ENCODE measurements at regions not wholly inside any gene's neighbourhood (a gene's known extent, or its start where the extent isn't known, plus 50 kb on each side); places are given as distances from the start of the nearest gene placed in this dataset.
A peak's percentile ranks its signal among the peaks of the same experiment; 100 is the strongest.

DNA sequence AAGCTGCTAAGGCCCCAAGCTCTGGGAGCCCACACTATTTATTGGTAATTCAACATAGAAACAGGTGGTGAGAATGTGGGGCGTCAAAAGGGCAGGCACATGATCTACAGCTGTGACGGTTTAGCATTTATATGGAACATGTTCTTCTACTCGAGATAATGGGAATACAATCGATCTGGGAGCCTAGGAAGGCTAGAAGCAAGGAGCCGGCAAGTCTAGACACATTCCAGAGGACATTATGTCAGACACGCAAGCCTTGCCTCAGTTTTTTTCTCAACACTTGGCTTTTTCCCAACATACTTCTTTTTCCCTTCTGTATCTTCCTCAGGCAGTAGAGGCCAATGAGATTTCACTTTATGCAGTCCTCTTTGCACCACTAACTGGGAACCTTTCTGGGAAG lies 315.7 kb upstream of the SLITRK5 start:
- DNase-seq (ENCODE audit: low read depth): peak; percentile 39
- H3K4me3 ChIP-seq (ENCODE audit: low read length): no peak overlapping the region
- TF ChIP-seq, protein P1, sequence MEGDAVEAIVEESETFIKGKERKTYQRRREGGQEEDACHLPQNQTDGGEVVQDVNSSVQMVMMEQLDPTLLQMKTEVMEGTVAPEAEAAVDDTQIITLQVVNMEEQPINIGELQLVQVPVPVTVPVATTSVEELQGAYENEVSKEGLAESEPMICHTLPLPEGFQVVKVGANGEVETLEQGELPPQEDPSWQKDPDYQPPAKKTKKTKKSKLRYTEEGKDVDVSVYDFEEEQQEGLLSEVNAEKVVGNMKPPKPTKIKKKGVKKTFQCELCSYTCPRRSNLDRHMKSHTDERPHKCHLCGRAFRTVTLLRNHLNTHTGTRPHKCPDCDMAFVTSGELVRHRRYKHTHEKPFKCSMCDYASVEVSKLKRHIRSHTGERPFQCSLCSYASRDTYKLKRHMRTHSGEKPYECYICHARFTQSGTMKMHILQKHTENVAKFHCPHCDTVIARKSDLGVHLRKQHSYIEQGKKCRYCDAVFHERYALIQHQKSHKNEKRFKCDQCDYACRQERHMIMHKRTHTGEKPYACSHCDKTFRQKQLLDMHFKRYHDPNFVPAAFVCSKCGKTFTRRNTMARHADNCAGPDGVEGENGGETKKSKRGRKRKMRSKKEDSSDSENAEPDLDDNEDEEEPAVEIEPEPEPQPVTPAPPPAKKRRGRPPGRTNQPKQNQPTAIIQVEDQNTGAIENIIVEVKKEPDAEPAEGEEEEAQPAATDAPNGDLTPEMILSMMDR (IDR thresholded peaks at IDR 0.05; ENCODE audit: insufficient read depth, low read depth, low read length, missing control alignments): no peak

DNA sequence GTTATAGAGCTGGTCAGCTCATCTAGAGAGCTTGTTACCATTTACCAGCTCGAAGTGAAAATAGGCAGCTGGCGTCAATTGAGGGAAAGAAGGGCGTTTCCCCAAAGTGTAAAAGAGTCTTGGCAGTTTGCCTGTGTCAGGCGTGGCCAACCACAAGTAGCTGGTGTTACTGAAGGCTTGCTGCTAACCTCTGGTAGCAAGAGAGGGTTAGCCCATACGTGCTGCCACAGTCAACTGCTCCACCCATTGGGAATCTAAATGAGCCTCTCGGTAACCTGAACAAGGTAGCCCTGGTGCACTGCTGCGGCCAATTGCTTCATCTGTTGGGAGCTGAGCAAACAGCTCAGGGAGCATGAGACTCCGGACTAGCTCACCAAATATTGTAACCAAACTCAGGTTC lies 314.9 kb upstream of the SLITRK5 start:
- TF ChIP-seq, protein P1 (IDR thresholded peaks at IDR 0.05; ENCODE audit: insufficient read depth, low read depth, low read length, missing control alignments): no peak
- H3K4me3 ChIP-seq (ENCODE audit: low read length): no peak overlapping the region
- DNase-seq (ENCODE audit: low read depth): peak; percentile 3

DNA sequence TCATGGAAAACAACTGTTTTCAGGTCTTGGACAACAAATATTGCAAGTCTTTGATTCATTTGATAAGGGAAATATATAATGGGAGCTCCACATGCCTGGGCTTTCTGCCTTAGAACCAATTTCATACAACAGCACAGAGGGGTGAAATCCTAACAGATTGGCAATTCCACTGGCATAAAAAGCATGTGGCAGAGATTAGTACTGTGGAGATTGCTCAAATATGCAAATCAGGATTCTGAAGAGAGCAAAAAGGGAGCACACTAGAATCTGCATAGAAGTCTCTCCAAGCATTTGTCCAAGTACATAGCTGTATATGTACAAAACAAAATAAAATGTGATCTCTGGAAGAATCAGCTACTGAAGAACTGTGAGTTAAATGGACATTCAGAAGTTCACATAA lies 312.9 kb upstream of the SLITRK5 start:
- DNase-seq (ENCODE audit: low read depth): no peak
- TF ChIP-seq, protein P1 (IDR thresholded peaks at IDR 0.05; ENCODE audit: insufficient read depth, low read depth, low read length, missing control alignments): no peak
- no peak overlapping the region for H3K4me3 ChIP-seq (ENCODE audit: low read length)

DNA sequence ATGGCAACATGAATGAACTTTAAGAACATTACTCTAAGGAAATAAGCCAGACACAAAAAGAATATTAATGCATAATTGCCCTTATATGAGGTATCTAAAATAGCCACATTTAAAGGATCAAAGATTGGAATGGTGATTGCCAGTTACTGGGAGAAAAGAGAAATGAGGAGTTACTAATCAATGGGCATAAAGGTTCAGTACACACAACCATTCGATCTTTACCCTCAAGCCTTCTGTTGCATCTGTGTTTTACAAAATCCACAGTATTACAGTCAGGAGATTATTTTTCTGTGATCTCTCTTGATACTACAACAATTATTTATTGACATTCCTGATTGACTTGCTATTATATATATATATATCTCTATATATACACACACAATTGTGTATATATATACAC lies 310.0 kb upstream of the SLITRK5 start:
- no peak overlapping the region for H3K4me3 ChIP-seq (ENCODE audit: low read length)
- no peak for DNase-seq (ENCODE audit: low read depth)
- TF ChIP-seq, protein P1 (IDR thresholded peaks at IDR 0.05; ENCODE audit: insufficient read depth, low read depth, low read length, missing control alignments): no peak

DNA sequence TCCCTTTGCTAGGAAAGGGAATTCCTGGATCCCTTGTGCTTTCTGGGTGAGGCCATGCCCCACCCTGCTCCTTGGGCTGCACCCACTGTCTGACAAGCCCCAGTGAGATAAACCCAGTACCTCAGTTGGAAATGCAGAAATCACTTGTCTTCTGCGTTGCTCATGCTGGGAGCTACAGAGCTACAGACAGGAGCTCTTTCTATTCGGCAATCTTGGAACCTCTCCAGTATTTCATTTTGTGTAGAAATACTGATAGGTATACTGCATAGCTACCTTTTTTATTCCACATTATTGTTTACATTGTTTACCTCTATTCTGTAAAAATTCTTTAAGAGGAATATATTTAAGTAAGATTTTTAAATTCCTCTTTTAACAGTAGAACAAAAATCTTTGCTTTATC lies 302.5 kb upstream of the SLITRK5 start:
- no peak for DNase-seq (ENCODE audit: low read depth)
- no peak overlapping the region for H3K4me3 ChIP-seq (ENCODE audit: low read length)
- TF ChIP-seq, protein P1 (IDR thresholded peaks at IDR 0.05; ENCODE audit: insufficient read depth, low read depth, low read length, missing control alignments): no peak

DNA sequence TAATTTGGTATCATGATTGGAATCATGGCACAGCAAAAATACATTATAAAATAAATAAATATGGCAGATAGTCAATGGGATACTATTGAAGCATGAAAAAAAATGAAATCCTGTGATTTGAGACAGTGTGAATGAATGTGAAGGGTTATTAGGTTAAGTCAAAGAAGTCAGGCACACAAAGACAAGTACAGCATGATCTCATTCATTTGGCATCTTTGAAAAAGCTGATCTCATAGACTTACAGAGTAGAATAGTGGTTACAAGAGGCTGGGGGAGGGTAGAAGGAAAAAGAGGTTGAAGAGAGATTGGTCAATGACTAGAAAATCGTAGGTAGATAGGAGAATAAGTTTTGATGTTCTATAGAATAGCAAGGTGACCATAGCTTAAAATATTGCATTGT lies 295.1 kb upstream of the SLITRK5 start:
- peak; percentile 40 for DNase-seq (ENCODE audit: low read depth)
- TF ChIP-seq, protein P1 (IDR thresholded peaks at IDR 0.05; ENCODE audit: insufficient read depth, low read depth, low read length, missing control alignments): no peak
- H3K4me3 ChIP-seq (ENCODE audit: low read length): no peak overlapping the region

DNA sequence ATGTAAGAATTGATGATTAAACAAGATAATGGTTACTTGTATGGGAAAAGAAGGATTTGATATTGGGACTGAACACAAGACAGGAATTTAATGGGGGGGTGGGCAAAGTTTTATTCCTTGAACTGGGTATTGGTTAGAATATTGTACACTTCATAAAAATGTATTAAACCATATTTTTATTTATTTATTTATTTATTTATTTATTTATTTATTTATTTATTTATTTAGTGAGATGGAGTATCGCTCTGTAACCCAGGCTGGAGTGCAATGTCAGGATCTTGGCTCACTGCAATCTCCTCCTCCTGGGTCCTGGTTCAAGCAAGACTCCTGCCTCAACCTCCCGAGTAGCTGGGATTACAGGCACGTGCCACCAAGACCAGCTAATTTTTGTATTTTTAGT lies 287.1 kb upstream of the SLITRK5 start:
- H3K4me3 ChIP-seq (ENCODE audit: low read length): no peak overlapping the region
- DNase-seq (ENCODE audit: low read depth): no peak
- TF ChIP-seq, protein P1 (IDR thresholded peaks at IDR 0.05; ENCODE audit: insufficient read depth, low read depth, low read length, missing control alignments): no peak
